ENCODE measurements at regions not wholly inside any gene's neighbourhood (a gene's known extent, or its start where the extent isn't known, plus 50 kb on each side); places are given as distances from the start of the nearest gene placed in this dataset.

DNA sequence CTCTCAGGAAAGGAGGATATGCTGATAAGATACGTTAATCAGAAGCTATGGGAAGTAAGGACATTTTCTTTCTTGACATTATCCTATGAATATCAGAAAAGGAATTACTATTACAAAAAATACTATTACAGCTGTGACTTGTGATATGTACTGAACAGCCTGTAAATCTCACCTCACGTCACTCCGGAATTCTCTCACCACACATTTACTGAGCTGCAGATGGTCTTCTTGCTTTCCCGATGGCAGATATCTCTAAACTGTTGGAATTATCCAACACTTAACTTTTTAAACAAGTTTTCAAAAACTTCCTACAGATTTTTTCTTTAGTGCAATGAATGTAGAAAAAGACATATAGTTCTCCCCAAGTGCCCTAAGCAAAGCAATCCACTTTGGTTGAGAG lies 313.4 kb downstream of the GPR37 start:
- in situ Hi-C loops (cut with HindIII; ENCODE audit: low pct_ligation_motif_present, low pct_unique_long_range_greater_than_20kb, low sequenced_read_pairs), result no loop called here
- DNase-seq, result no peak

DNA sequence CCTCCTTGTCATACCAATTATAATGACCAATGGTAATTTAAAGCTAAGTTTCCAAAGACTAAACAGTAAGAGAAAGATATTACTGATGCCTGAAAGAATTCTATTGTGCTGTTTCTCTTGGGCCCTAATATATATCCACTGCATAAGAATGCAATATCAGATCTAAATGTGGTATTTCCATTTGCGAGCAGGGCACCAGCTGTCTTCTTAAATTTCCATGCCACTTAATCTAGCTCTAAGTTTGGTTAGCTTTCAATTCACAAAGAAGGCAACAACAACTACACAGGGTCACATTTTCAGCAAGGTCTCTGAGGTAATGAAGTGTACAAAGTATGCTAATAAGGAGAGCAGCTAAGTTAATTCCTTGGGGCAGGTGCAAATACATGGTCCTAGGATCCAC lies 315.7 kb downstream of the GPR37 start:
- in situ Hi-C loops (cut with HindIII; ENCODE audit: low pct_ligation_motif_present, low pct_unique_long_range_greater_than_20kb, low sequenced_read_pairs), result no loop called here
- no peak for DNase-seq

DNA sequence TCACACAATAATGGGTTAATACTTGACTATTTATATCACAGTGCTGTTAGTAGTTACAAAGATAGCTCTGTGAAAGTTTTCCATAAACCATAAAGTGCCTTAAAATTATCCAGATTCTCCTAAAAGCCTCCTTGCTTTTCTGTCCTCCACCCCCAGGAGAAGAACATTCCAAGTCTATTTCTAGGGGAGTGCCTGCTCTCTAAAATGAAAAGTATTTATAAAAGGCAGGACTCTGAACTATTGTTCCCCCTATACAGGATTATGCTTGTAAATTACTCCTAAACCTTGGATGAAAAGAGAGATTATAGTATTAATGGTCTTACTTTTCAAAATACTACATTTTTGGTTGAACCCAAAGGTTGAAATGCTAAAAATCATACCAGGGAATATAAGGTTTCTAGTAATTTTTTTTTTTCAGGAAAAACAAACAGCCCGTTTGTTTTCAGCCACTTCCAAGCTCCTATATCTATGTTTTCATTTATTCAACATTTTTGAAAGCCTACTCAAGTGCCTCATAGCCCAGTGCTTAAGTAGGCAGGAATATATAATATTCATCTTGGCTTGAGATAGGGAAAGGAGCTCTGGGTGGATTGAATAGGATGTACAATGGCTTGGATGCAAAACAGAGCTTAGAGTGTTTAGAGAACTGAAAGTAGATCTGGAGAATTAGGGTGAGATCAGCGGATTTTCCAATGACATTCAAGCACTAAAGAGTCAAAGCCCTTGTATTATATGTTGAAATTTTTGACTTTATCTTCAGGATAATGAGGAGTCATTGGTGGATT lies 320.7 kb downstream of the GPR37 start:
- DNase-seq, result no peak
- in situ Hi-C loops (cut with HindIII; ENCODE audit: low pct_ligation_motif_present, low pct_unique_long_range_greater_than_20kb, low sequenced_read_pairs), result no loop called here

DNA sequence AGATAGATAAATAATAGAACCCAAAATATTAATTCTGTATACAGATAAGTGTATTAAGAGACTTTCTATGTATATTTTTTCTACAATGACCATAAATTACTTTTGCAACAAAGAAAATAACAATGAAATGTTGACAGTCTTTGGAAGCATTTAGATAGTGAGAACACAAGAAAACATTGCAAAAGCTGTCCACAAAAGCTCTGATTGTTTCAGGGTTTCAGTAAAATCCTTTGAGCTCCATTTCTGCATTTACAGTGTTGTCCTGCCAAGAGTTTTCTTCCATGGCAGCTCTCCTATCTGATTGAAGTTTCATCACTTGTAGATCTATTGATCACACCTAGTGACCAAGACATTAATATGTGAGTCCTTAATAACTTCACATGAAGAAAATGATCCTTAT lies 321.8 kb downstream of the GPR37 start:
- DNase-seq, result no peak
- in situ Hi-C loops (cut with HindIII; ENCODE audit: low pct_ligation_motif_present, low pct_unique_long_range_greater_than_20kb, low sequenced_read_pairs), result no loop called here

DNA sequence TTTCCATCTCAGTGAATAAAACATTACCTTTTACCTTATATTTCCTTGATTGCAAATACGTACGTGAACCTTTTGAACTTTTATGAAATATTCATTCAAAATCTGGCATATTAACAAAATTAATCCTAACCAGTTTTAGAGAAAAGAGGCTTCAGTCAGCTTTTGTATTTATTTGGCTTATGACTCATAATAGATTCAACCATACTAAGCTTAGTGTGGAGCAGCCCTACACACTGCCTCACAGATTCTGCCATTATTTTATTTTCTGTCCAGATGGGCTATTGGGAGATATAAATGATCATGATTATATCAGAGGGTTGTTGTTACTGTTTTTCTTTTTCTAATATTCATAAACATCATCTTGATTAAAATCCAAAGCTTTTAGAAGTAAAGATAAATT lies 325.5 kb downstream of the GPR37 start:
- in situ Hi-C loops (cut with HindIII; ENCODE audit: low pct_ligation_motif_present, low pct_unique_long_range_greater_than_20kb, low sequenced_read_pairs), result no loop called here
- DNase-seq, result no peak

DNA sequence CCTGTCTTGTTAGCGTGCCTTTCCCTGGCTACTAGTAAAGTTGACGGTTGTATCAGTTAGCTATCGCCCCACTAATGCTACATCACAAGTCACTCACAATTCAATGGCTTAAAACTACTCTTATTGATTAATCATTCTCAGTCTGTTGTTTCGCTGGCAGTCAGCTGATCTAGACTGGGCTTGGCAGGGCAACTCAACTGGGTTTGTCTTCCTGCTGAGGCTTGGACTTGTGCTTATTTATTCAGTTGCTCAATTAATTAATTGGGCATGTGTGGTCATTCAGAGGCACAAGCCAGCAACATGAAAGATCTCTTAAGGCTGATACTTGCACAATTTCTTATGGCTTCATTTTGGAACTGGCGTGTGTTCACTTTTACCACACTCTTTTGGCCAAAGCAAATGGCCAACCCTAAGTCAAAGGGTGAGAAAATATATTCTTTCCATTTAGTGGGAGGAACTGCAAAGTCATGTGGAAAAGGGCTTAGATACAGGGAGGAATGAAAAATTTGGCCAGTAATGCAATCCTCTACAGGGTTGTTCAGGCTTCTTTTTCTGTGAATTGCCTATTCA lies 333.5 kb downstream of the GPR37 start:
- no peak for DNase-seq
- in situ Hi-C loops (cut with HindIII; ENCODE audit: low pct_ligation_motif_present, low pct_unique_long_range_greater_than_20kb, low sequenced_read_pairs), result no loop called here

DNA sequence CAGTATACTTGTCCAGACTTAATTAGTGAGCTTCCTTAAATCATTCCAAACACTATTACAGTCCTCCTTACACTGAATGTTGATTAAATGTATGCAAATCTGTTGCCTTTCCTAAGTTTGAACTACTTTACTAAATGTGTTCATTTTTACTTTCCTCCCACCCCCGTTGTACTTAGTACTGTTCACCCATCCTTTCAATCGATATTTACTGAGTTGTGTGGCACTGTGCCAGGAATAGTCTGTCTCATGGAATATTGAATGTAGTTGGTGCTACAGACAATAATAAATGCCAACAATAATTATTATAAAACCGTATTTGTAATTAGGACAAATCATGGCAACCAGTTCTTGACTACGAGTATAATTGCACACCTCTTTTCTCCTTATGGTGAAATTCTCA lies 335.7 kb downstream of the GPR37 start:
- in situ Hi-C loops (cut with HindIII; ENCODE audit: low pct_ligation_motif_present, low pct_unique_long_range_greater_than_20kb, low sequenced_read_pairs), result no loop called here
- DNase-seq, result no peak

DNA sequence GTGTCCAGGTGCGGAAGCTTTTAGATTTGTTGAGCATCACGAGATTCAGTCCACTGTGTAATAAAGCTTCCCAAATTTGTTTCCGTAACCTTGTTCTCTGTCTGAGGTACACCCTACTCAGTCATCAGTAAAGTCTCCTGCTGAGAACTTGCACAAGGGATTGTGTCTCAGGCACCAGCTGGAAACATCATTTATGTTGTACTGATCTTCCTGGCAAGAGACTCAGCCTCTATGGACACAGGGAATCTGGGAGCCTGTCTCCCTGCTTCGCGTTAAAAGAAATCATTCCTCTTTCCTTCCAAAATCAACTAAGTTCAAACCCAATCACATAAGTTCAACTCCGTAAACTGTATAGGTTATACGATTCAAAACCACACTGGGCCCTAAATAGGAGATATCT lies 336.8 kb downstream of the GPR37 start:
- DNase-seq, result no peak
- in situ Hi-C loops (cut with HindIII; ENCODE audit: low pct_ligation_motif_present, low pct_unique_long_range_greater_than_20kb, low sequenced_read_pairs), result no loop called here

DNA sequence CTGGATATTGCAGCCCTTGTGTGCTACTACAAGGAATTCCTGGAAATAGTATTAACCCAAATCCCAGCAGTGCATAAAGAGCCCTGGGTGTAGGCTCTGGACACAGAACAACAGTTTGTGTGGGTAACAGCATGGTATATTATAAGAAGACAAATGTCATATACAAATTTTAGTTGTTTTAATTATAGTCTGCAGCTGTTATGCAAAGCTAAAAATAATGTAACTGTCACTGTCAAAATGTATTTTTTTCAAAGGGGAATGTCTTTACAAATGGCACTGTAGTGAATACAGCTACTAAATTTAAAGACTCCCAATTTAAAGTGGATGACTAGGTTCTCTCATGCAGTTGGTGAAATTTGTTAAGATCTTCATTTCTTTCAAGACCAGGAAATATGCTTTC lies 339.0 kb downstream of the GPR37 start:
- no peak for DNase-seq

DNA sequence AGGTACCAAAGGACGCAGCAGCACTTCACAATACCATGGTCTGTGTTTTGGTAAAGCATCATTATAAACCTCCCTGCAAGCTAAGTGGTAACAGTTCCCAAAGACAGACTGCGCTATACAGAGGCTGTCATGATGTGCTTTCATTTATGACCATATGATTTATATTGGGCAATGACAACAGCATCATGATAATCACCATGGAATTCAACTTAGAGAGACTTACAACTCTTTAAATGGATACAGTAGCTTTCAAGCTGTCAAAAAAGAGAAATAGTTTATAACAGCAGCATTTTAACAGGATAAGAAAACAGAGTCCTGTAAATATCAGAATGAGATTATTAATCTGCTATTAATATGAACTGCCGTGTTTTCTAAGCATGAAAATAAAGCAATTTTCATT lies 341.7 kb downstream of the GPR37 start:
- in situ Hi-C loops (cut with HindIII; ENCODE audit: low pct_ligation_motif_present, low pct_unique_long_range_greater_than_20kb, low sequenced_read_pairs), result no loop called here
- no peak for DNase-seq

More for the DNA sequence above, 339.0 kb downstream of the GPR37 start:
- in situ Hi-C loops (cut with HindIII; ENCODE audit: low pct_ligation_motif_present, low pct_unique_long_range_greater_than_20kb, low sequenced_read_pairs), result no loop called here

DNA sequence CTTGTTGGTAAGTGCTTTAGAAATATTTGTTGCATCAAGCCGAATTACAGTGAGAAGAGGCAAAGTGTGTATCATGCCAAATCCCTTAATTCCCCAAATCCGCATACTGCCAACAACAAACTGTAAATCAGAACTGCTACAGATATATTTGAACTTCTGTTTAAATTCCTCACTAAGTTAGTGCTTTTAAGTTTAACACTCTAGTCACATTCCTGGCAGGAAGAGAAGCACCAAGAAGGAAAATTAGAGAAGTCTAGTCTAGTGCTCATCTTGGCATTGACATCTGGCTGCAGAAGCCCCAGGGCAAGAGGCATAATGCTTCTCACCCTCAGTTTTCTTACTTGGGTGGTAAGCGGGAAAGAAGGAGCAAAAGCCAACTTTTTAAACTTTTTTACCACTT lies 343.5 kb downstream of the GPR37 start:
- DNase-seq, result no peak
- in situ Hi-C loops (cut with HindIII; ENCODE audit: low pct_ligation_motif_present, low pct_unique_long_range_greater_than_20kb, low sequenced_read_pairs), result no loop called here

DNA sequence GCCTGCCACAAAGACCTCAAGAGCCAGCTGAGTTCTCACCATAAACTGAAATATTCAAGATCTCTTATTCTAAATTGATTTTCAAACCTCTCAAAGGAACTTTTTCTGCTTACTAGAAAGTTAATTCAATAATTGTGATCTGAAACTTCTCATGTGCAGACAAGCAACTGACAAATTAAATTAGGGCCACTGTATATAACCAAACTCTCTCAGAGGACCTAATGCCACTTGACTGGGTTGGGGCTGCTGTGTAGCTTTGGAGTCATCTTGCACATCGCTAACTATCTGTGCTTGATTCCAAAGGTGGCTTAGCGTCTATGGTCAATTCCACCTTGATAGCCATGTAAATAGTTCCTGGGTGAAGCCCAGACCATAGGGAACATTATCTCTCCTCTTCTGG lies 345.2 kb downstream of the GPR37 start:
- in situ Hi-C loops (cut with HindIII; ENCODE audit: low pct_ligation_motif_present, low pct_unique_long_range_greater_than_20kb, low sequenced_read_pairs), result no loop called here

DNA sequence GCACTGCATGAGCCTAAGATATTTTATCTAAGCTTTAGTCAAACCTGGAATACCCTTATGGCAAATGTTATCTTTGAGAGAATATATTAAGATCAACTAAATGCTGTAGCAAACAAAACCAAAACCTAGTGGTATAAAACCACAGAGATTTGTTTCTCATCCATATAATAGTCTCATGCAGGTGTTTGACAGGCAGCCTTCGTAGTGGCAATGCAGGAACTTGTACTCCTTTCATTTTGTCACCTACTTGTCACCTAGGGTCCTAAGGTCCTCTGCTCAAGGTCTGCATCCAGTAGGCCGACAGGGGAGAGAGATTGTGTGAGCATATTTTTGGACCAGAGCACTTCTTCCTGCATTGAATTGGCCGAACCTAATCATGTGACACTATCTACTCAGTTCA lies 352.6 kb downstream of the GPR37 start:
- in situ Hi-C loops (cut with HindIII; ENCODE audit: low pct_ligation_motif_present, low pct_unique_long_range_greater_than_20kb, low sequenced_read_pairs), result no loop called here

More for the DNA sequence above, 345.2 kb downstream of the GPR37 start:
- DNase-seq, result no peak

DNA sequence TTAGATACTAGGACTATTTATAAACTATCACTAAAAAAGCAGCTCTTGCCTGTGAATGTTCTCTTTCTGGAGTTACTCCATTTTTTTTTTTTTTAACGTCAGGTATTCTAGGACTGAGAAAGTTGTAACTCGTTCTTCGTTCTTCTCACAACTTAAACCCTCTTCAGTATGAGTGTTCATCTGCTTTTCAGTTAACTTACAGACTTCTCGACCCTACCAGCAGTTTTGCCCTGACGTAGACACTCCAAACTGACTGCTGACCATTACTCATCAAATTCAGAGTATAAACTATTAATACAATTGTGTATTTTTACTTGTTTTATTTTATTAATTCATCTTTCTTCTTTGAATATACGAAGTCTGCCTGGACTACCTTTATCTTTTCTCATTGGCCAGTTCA lies 353.1 kb downstream of the GPR37 start:
- in situ Hi-C loops (cut with HindIII; ENCODE audit: low pct_ligation_motif_present, low pct_unique_long_range_greater_than_20kb, low sequenced_read_pairs), result no loop called here

More for the DNA sequence above, 352.6 kb downstream of the GPR37 start:
- no peak for DNase-seq

DNA sequence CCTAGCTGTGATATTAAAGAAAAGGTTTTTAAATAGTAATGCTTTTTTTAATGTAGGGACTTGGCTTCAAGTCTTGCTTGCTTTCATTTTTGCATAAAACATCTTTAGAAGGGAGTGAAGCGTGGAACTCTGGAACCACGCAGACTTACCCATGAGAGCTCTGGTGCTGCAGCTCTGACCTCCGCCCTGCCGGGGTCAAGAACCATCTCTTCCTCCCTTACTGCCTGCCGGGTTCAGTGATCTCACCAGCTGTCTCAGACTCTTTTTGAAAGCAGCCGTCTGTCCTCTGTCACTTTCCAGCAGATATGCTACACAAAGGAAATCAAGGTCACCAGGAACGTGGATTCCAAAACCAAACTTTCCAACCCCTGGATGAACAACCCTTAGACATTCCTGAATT lies 353.8 kb downstream of the GPR37 start:
- no peak for DNase-seq
- in situ Hi-C loops (cut with HindIII; ENCODE audit: low pct_ligation_motif_present, low pct_unique_long_range_greater_than_20kb, low sequenced_read_pairs), result no loop called here

More for the DNA sequence above, 353.1 kb downstream of the GPR37 start:
- no peak for DNase-seq

DNA sequence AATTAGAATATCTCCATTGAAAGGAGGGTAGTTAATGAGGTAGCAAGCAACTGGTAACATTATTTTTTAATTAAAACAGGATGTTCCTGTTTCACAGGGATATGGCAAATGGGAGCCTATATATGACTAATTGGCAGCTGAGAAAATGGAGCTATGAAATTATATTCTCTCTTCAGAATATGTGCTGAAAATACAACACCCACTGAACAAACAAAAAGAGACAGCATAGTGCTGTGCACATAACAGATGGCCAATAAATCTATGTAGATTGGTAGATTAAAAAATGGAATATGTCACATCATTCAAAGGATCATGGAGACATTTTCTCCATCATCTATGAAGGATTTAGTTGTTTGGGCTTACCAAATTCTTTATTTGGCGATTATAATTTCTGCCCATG lies 362.0 kb downstream of the GPR37 start:
- DNase-seq, result no peak
- in situ Hi-C loops (cut with HindIII; ENCODE audit: low pct_ligation_motif_present, low pct_unique_long_range_greater_than_20kb, low sequenced_read_pairs), result no loop called here

DNA sequence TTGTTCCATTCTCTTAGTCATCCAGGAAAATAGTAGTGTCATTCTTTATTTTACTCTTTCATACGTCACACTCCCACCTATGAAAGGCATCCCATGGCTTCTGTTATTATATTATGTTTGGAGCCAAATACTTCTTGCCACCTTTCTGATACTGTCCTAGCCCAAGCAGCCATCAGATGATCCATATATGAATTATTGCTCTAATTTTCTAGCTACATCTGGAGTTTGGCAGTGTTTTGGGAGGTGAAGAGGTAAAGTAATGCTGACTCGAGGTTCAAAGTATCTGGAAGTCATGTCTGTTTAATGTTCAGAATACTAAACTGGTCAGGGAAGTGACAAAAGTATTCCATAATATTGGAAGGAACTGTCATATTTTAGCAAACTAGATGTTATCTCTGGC lies 362.5 kb downstream of the GPR37 start:
- DNase-seq, result no peak
- in situ Hi-C loops (cut with HindIII; ENCODE audit: low pct_ligation_motif_present, low pct_unique_long_range_greater_than_20kb, low sequenced_read_pairs), result no loop called here

DNA sequence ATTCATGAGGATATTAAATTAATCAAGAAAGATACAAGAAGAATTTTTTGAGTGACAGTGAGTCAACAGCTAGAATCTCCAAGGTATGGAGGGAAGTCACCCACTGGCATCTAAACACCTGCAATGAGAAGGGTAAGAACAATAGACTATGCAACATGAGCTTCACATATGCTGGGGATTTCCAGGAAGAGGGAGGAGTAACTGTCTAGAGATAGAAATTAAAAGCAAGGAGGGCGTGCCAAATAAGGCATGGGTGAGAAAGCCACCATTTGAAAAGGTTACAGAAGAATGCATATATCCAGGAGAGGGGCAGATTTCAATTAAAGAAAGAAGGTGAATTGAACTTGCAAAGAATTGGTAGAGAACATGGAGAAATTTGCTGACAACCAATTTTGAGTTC lies 365.7 kb downstream of the GPR37 start:
- no peak for DNase-seq
- in situ Hi-C loops (cut with HindIII; ENCODE audit: low pct_ligation_motif_present, low pct_unique_long_range_greater_than_20kb, low sequenced_read_pairs), result no loop called here

DNA sequence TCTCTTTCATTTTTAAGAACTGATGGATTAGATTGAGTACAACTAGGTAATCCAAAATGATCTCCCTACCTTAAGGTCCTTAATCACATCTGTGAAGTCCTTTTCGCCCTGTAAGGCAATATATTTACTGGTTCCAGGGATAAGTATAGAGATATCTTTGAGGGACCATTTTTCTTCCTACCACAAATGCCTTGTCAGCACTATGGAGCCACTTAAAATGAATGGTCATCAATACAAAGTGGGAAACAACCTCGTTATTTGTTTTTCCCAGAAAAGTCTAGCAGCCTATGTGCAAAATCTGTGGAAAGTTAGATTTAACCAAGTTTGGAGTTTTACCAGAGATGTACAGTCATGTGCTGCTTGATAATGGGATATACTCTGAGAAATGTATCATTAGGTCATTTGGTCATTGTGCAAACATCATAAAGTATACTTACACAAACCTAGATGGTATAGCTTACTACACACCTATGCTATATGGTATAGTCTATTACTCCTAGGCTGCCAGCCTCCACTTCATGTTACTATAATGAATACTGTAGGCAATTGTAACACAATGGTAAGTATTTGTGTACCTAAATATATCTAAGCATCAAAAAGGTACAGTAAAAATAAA lies 366.2 kb upstream of the TMEM229A start:
- in situ Hi-C loops (cut with HindIII; ENCODE audit: low pct_ligation_motif_present, low pct_unique_long_range_greater_than_20kb, low sequenced_read_pairs), result no loop called here
- DNase-seq, result no peak

DNA sequence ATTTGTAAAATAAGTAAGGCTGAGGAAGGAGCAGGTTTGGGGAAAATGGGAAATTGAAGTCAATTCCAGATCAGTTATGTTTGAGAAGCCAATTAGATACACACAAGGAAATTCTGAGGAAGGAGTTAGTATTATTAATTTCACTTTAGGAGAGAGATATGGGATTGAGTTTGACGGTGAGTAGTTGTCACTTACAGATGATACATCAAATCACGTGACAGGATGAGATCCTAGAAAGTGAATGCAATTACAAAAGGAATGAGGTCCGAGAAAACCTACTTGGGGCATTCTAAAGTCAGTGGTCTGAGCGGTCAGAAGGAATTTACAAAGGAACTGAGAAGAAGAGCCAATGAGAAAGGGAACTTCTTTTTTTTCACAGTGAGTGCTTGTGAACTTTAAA lies 364.3 kb upstream of the TMEM229A start:
- no peak for DNase-seq
- in situ Hi-C loops (cut with HindIII; ENCODE audit: low pct_ligation_motif_present, low pct_unique_long_range_greater_than_20kb, low sequenced_read_pairs), result no loop called here

Measured in ACHN (cell line).